ENCODE measurements at regions not wholly inside any gene's neighbourhood (a gene's known extent, or its start where the extent isn't known, plus 50 kb on each side); places are given as distances from the start of the nearest gene placed in this dataset.

GRCh38 chr17:74015316-74015715, 188.2 kb upstream of the RPL38 start (continued):
- TF ChIP-seq SIRT6 (IDR thresholded peaks at IDR 0.05; ENCODE audit: low read depth, low read length) = no peak

DNA sequence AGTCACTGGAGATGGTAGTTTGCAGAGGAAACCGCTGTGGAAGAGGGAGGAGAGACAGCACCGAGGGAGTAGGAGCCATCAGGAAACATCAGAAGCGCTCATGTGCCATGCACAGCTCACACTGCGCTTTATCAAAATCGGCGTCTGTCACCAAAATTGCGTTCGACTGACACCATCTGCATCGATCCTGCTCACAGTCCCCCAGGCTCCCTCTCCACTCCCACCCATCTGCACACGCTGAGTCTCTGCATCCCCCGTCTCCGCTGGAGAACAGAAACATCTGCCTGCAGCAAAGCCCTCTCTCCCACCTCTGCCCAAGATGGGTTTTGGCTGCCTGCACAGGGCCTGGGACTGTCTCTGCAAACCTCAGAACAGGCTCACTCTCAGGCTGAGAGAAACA, 187.5 kb upstream of the RPL38 start:
- Histone ChIP-seq H4K20me1 (replicated peaks; ENCODE audit: control insufficient read depth, insufficient read depth, low read length) (0 out of 2 replicates have a peak, but pooled peaks cover 7% of the 10 kb centered on the region), H3K9me1 (ENCODE audit: control insufficient read depth, insufficient read depth, low read length) (peaks cover 3% of the 10 kb centered on the region), H3K27me3 (ENCODE audit: control insufficient read depth in 2 of 2, insufficient read depth in 2 of 2, low read length in 2 of 2) (peaks cover 10 to 34% of the 10 kb centered on the region in 2 experiments), H3K36me3 (ENCODE audit: control insufficient read depth, insufficient read depth, low read length) (no peaks in the 10 kb centered on the region), H3K4me2 (ENCODE audit: insufficient read depth, low read length) (no peak overlapping the region), H2AFZ (ENCODE audit: low read depth, low read length) (no peak overlapping the region), H3K79me2 (ENCODE audit: control insufficient read depth, insufficient read depth, low read length) (no peaks in the 10 kb centered on the region), H3K9ac (ENCODE audit: insufficient read depth in 1 of 2, low read depth in 2 of 2, low read length in 2 of 2) (no peak overlapping the region), H3K27ac (ENCODE audit: extremely low read depth, low read depth, low read length) (no peak overlapping the region), H3K9me3 (replicated peaks; ENCODE audit: control insufficient read depth, insufficient read depth, low read depth, low read length) (no peaks in the 10 kb centered on the region), H3K4me1 (replicated peaks in 1 of 2; ENCODE audit: control insufficient read depth in 2 of 2, insufficient read depth in 2 of 2, low read length in 2 of 2) (no peaks in the 10 kb centered on the region), H3K4me3 (no peak overlapping the region)
- 1% methylated on average over 11 of the region's 12 CpGs for WGBS (ENCODE audit: insufficient coverage, low coverage, missing lambda C conversion rate)
- TF ChIP-seq POLR2AphosphoS5 (IDR thresholded peaks at IDR 0.05; ENCODE audit: control insufficient read depth, insufficient read depth, low read depth, low read length) = no peak
- TF ChIP-seq, protein P1, sequence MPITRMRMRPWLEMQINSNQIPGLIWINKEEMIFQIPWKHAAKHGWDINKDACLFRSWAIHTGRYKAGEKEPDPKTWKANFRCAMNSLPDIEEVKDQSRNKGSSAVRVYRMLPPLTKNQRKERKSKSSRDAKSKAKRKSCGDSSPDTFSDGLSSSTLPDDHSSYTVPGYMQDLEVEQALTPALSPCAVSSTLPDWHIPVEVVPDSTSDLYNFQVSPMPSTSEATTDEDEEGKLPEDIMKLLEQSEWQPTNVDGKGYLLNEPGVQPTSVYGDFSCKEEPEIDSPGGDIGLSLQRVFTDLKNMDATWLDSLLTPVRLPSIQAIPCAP (CRISPR knock-in tag; IDR thresholded peaks at IDR 0.05; ENCODE audit: borderline replicate concordance) = no peak
- TF ChIP-seq JUND (IDR thresholded peaks at IDR 0.05; ENCODE audit: borderline replicate concordance, low read depth, low read length) = no peak
- no peak for TF ChIP-seq JUND (tag; IDR thresholded peaks at IDR 0.05; ENCODE audit: borderline replicate concordance, low read depth, low read length)
- no peak for TF ChIP-seq GATAD2B (IDR thresholded peaks at IDR 0.05; ENCODE audit: borderline replicate concordance)
- TF ChIP-seq, protein P2, sequence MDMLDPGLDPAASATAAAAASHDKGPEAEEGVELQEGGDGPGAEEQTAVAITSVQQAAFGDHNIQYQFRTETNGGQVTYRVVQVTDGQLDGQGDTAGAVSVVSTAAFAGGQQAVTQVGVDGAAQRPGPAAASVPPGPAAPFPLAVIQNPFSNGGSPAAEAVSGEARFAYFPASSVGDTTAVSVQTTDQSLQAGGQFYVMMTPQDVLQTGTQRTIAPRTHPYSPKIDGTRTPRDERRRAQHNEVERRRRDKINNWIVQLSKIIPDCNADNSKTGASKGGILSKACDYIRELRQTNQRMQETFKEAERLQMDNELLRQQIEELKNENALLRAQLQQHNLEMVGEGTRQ (CRISPR knock-in tag; IDR thresholded peaks at IDR 0.05) = no peak
- TF ChIP-seq ZNF140 (CRISPR knock-in tag; IDR thresholded peaks at IDR 0.05) = no peak
- no peak for TF ChIP-seq GTF2E2 (tag; IDR thresholded peaks at IDR 0.05)
- no peak for TF ChIP-seq HDAC1 (IDR thresholded peaks at IDR 0.05)
- DNase-seq (ENCODE audit: extremely low read depth in 1 of 4, low spot score in 3 of 4) = no peak
- ATAC-seq = no peak
- POLR2A ChIA-PET = no interaction called here
- BruUV-seq (replicated peaks) = no TSS peak
- no peak for FAIRE-seq
- intact Hi-C loops (cut with micrococcal nuclease) = no loop called here
- in situ Hi-C loops (cut with MboI) = no loop called here
- CTCF ChIA-PET (ENCODE audit: low intra/inter-chr PET ratio) = no interaction called here
